ENCODE measurements at regions not wholly inside any gene's neighbourhood (a gene's known extent, or its start where the extent isn't known, plus 50 kb on each side); places are given as distances from the start of the nearest gene placed in this dataset.

GRCh38 chr11:45725121-45725520 lies 59.7 kb upstream of the CHST1 start:
- Histone ChIP-seq H3K4me1 (peaks cover 9% of the 10 kb centered on the region), H3K9me3 (no peaks in the 10 kb centered on the region), H3K36me3 (no peaks in the 10 kb centered on the region), H4K20me1 (no peaks in the 10 kb centered on the region), H3K4me2 (no peak overlapping the region), H3K27ac (no peak overlapping the region), H3K4me3 (no peak overlapping the region), H3K27me3 (no peaks in the 10 kb centered on the region), H3K9ac (no peak overlapping the region)
- TF ChIP-seq Cebpa-rat (IDR thresholded peaks at IDR 0.05): no peak

GRCh38 chr11:45724153-45724552 lies 58.7 kb upstream of the CHST1 start:
- Histone ChIP-seq H3K27ac (no peak overlapping the region), H3K27me3 (no peaks in the 10 kb centered on the region), H4K20me1 (no peaks in the 10 kb centered on the region), H3K9me3 (no peaks in the 10 kb centered on the region), H3K4me1 (peaks cover 9% of the 10 kb centered on the region), H3K4me3 (no peak overlapping the region), H3K9ac (no peak overlapping the region), H3K4me2 (peak overlapping the region; percentile 16; the same call in 1 of the 2 replicates), H3K36me3 (no peaks in the 10 kb centered on the region)
- TF ChIP-seq Cebpa-rat (IDR thresholded peaks at IDR 0.05): no peak

- no peaks in the 10 kb centered on the region for H3K36me3 ChIP-seq
- H3K4me1 ChIP-seq: peaks cover 9% of the 10 kb centered on the region
- H4K20me1 ChIP-seq: no peaks in the 10 kb centered on the region
- H3K9ac ChIP-seq: no peak overlapping the region
- no peak overlapping the region for H3K27ac ChIP-seq
- no peak for TF ChIP-seq Cebpa-rat (IDR thresholded peaks at IDR 0.05)
- H3K4me2 ChIP-seq: no peak overlapping the region
- H3K27me3 ChIP-seq: no peaks in the 10 kb centered on the region
- no peaks in the 10 kb centered on the region for H3K9me3 ChIP-seq
- no peak overlapping the region for H3K4me3 ChIP-seq
These were observed 58.0 kb upstream of the CHST1 start for GRCh38 chr11:45723397-45723796.

GRCh38 chr11:45722144-45722543 lies 56.7 kb upstream of the CHST1 start:
- no peak overlapping the region for H3K4me3 ChIP-seq
- H3K4me2 ChIP-seq: no peak overlapping the region
- H3K9me3 ChIP-seq: no peaks in the 10 kb centered on the region
- no peak overlapping the region for H3K9ac ChIP-seq
- H3K27ac ChIP-seq: no peak overlapping the region
- TF ChIP-seq Cebpa-rat (IDR thresholded peaks at IDR 0.05): no peak
- H3K36me3 ChIP-seq: no peaks in the 10 kb centered on the region
- peaks cover 9% of the 10 kb centered on the region for H3K4me1 ChIP-seq
- no peaks in the 10 kb centered on the region for H3K27me3 ChIP-seq
- no peaks in the 10 kb centered on the region for H4K20me1 ChIP-seq

GRCh38 chr11:45717526-45717925 lies 52.1 kb upstream of the CHST1 start:
- Histone ChIP-seq H3K4me3 (no peak overlapping the region), H3K36me3 (no peaks in the 10 kb centered on the region), H3K4me1 (peaks cover 5% of the 10 kb centered on the region; the same call in 1 of the 2 replicates), H4K20me1 (no peaks in the 10 kb centered on the region), H3K27ac (no peak overlapping the region), H3K9ac (no peak overlapping the region), H3K4me2 (no peak overlapping the region), H3K9me3 (no peaks in the 10 kb centered on the region), H3K27me3 (no peaks in the 10 kb centered on the region)
- TF ChIP-seq Cebpa-rat (IDR thresholded peaks at IDR 0.05): no peak

- no peaks in the 10 kb centered on the region for H3K27me3 ChIP-seq
- H3K4me1 ChIP-seq: peaks cover 5% of the 10 kb centered on the region; the same call in 1 of the 2 replicates
- H3K27ac ChIP-seq: no peak overlapping the region
- H3K9me3 ChIP-seq: no peaks in the 10 kb centered on the region
- H3K36me3 ChIP-seq: no peaks in the 10 kb centered on the region
- H3K4me3 ChIP-seq: no peak overlapping the region
- no peaks in the 10 kb centered on the region for H4K20me1 ChIP-seq
- H3K9ac ChIP-seq: no peak overlapping the region
- TF ChIP-seq Cebpa-rat (IDR thresholded peaks at IDR 0.05): no peak
- no peak overlapping the region for H3K4me2 ChIP-seq
These were observed 50.0 kb upstream of the CHST1 start for GRCh38 chr11:45715418-45715817.

Data from BLaER1 (cell line).